Nephron progenitor cell (in vitro differentiated cells): ENCODE measurements at regions not wholly inside any gene's neighbourhood (a gene's known extent, or its start where the extent isn't known, plus 50 kb on each side); places are given as distances from the start of the nearest gene placed in this dataset.

Experiments
- DNase-seq: peaks from one replicate; pipeline ENCODE4 v3.0.0; 2021
- H3K27ac Mint-ChIP-seq: 2 replicates; pipeline ENCODE4 v1.8.0; 2021; ENCODE audit warnings: mild to moderate bottlenecking, moderate library complexity, mixed read lengths
- H3K27me3 Mint-ChIP-seq: 2 replicates; pipeline ENCODE4 v1.8.0; 2021; ENCODE audit warnings: mild to moderate bottlenecking, low read depth, mixed read lengths; ENCODE audit not compliant: poor library complexity
- H3K36me3 Mint-ChIP-seq: 2 replicates; pipeline ENCODE4 v1.8.0; 2021; ENCODE audit warnings: low read depth, mixed read lengths
- H3K4me1 Mint-ChIP-seq: 2 replicates; pipeline ENCODE4 v1.8.0; 2021; ENCODE audit warnings: mixed read lengths
- H3K4me3 Mint-ChIP-seq: 2 replicates; pipeline ENCODE4 v1.8.0; 2021; ENCODE audit warnings: mild to moderate bottlenecking, moderate library complexity, mixed read lengths
- H3K9me3 Mint-ChIP-seq: 2 replicates; pipeline ENCODE4 v1.8.0; 2021; ENCODE audit warnings: mild to moderate bottlenecking, moderate library complexity, mixed read lengths
- CTCF ChIP-seq: fragments of 200-600 bp; sonication (generic); IDR thresholded peaks from 2 replicates; pipeline ENCODE4 v1.5.0; 2021; ENCODE audit warnings: antibody characterized with exemption

GRCh38 chr2:12433626-12433990 is 283.1 kb upstream of the TRIB2 start:
- Mint-ChIP-seq H3K27ac (no peak overlapping the region), H3K27me3 (no peaks in the 10 kb centered on the region), H3K36me3 (no peaks in the 10 kb centered on the region), H3K4me1 (peaks cover 22% of the 10 kb centered on the region), H3K9me3 (no peaks in the 10 kb centered on the region), H3K4me3 (no peak overlapping the region)
- no peak for TF ChIP-seq CTCF
- DNase-seq = no peak

DNA sequence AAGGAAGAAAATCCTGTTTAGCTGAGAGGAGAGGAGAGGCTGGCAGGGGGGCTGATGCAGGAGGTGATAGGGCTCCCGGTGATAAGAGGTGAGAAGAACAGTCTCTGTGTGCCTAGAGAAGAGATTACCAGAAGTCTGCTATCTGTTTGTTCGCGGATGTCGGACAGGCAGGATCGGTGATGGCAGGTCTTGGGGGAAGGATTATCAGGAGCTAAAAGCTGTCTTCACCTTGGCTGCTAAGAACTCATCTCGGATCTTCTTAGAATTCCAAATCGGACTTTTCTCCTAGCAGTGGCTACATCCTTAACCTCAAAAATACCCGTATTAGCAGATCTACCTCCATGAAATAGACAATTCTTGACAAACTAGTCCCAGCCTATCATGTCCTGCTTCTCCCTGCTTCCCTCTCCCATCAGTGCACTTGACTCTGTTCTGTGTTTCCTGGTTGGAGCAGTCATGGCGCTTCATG is 282.1 kb upstream of the TRIB2 start:
- no peak overlapping the region for H3K4me3 Mint-ChIP-seq
- no peak for DNase-seq
- peaks cover 11% of the 10 kb centered on the region for H3K4me1 Mint-ChIP-seq
- no peaks in the 10 kb centered on the region for H3K9me3 Mint-ChIP-seq
- no peaks in the 10 kb centered on the region for H3K36me3 Mint-ChIP-seq
- no peak overlapping the region for H3K27ac Mint-ChIP-seq
- no peak for TF ChIP-seq CTCF
- peaks cover 3% of the 10 kb centered on the region for H3K27me3 Mint-ChIP-seq

GRCh38 chr2:12435430-12436222 is 281.1 kb upstream of the TRIB2 start:
- no peak for DNase-seq

DNA sequence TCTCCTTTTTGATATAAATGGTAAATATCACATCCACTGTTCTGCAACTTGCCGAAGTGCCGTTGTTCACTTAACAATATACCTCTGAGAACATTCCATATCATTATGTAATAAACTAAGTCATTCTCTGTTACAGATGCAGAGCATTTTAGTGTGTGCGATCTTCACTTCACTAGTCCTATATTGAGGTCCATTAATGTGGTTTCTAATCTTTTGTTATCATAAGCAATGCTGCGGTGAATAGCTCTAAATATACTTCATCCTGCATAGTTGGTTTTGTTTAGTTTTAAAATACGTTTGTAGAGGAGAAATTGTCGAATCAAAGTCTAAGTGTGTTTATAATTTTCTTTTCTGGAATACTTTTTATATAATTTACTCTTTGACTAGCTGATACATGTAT is 280.3 kb upstream of the TRIB2 start:
- H3K4me1 Mint-ChIP-seq = peaks cover 18% of the 10 kb centered on the region
- peaks cover 3% of the 10 kb centered on the region for H3K27me3 Mint-ChIP-seq
- no peaks in the 10 kb centered on the region for H3K9me3 Mint-ChIP-seq
- TF ChIP-seq CTCF = no peak
- no peak for DNase-seq
- no peaks in the 10 kb centered on the region for H3K36me3 Mint-ChIP-seq
- H3K27ac Mint-ChIP-seq = no peak overlapping the region
- H3K4me3 Mint-ChIP-seq = no peak overlapping the region

More at GRCh38 chr2:12435430-12436222, 281.1 kb upstream of the TRIB2 start:
- no peak overlapping the region for H3K27ac Mint-ChIP-seq
- H3K9me3 Mint-ChIP-seq = no peaks in the 10 kb centered on the region
- H3K27me3 Mint-ChIP-seq = peaks cover 3% of the 10 kb centered on the region
- no peak overlapping the region for H3K4me3 Mint-ChIP-seq
- H3K4me1 Mint-ChIP-seq = peaks cover 12% of the 10 kb centered on the region
- TF ChIP-seq CTCF = no peak
- H3K36me3 Mint-ChIP-seq = no peaks in the 10 kb centered on the region

DNA sequence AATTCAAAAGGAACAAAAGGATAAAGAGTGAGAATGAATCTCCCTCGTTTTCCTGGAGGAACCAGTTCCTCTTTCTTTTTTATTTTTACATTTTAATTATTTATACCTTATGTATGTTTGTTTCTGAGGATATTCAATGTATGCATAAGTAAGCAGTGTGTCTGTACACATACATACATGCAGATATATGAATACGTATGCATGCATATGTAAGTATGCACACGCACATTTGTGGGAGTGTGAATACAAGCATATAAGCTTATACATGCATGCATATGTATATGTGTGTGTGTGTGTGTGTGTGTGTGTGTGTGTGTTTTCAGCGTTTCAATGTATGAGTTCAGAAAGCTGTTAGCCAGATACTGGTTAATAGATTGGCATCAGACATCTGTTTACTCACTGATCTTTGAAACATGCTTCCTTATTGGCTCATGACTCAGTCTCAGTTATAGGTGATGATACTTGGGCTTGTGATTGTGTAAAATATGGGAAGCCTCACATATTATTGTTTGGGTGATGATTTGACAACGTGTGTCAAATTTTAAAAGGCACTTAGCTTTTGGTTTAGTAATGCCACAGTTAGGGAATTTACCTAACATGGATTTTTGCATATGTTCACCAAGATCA is 279.7 kb upstream of the TRIB2 start:
- peaks cover 3% of the 10 kb centered on the region for H3K27me3 Mint-ChIP-seq
- no peak for TF ChIP-seq CTCF
- H3K9me3 Mint-ChIP-seq = no peaks in the 10 kb centered on the region
- no peaks in the 10 kb centered on the region for H3K36me3 Mint-ChIP-seq
- peaks cover 24% of the 10 kb centered on the region for H3K4me1 Mint-ChIP-seq
- no peak overlapping the region for H3K27ac Mint-ChIP-seq
- no peak overlapping the region for H3K4me3 Mint-ChIP-seq
- no peak for DNase-seq
